SK-N-SH treated with all-trans-retinoic acid at 6 μM for 48 hours (cell line): ENCODE measurements at regions not wholly inside any gene's neighbourhood (a gene's known extent, or its start where the extent isn't known, plus 50 kb on each side); places are given as distances from the start of the nearest gene placed in this dataset.

Source experiments
- ATAC-seq: fragments of 200-7000 bp; cut with Tn5 transposase; 3 replicates; pipeline ENCODE4 v1.9.1; 2020; ENCODE audit warnings: mild to moderate bottlenecking, moderate library complexity
- ARNTL ChIP-seq: fragments of 450-650 bp; formaldehyde crosslinking; IDR thresholded peaks from 2 replicates; pipeline ENCODE4 v1.5.0; 2020; ENCODE audit warnings: low read depth, mild to moderate bottlenecking, moderate library complexity, borderline replicate concordance
- BACH2 ChIP-seq: fragments of 250-450 bp; sonication (Bioruptor Pico); IDR thresholded peaks from 2 replicates; pipeline ENCODE4 v1.9.0; 2021; ENCODE audit warnings: mild to moderate bottlenecking, borderline replicate concordance
- CREB5 ChIP-seq: fragments of 250-450 bp; sonication (Bioruptor Pico); IDR thresholded peaks from 2 replicates; pipeline ENCODE4 v1.5.1; 2020; ENCODE audit warnings: low read depth, mild to moderate bottlenecking, moderate library complexity
- CSDC2 ChIP-seq: fragments of 250-450 bp; sonication (Bioruptor Pico); IDR thresholded peaks from 2 replicates; pipeline ENCODE4 v1.5.0; 2020; ENCODE audit warnings: mild to moderate bottlenecking, moderate library complexity
- CSRNP3 ChIP-seq: fragments of 250-450 bp; sonication (Bioruptor Pico); IDR thresholded peaks from 2 replicates; pipeline ENCODE4 v1.5.1; 2021; ENCODE audit warnings: mild to moderate bottlenecking, moderate library complexity
- ESRRG ChIP-seq: fragments of 250-450 bp; sonication (Bioruptor Pico); IDR thresholded peaks from 2 replicates; pipeline ENCODE4 v1.6.1; 2021; ENCODE audit warnings: mild to moderate bottlenecking
- GLIS3 ChIP-seq: fragments of 250-450 bp; sonication (Bioruptor Pico); IDR thresholded peaks from 2 replicates; pipeline ENCODE4 v1.5.0; 2020; ENCODE audit warnings: mild to moderate bottlenecking, moderate library complexity
- ISL1 ChIP-seq: fragments of 250-450 bp; sonication (Bioruptor Pico); IDR thresholded peaks from 2 replicates; pipeline ENCODE4 v2.1.2; 2022; ENCODE audit warnings: mild to moderate bottlenecking, moderate library complexity
- OSR1 ChIP-seq: fragments of 250-450 bp; sonication (Bioruptor Pico); IDR thresholded peaks from 2 replicates; pipeline ENCODE4 v1.8.0; 2022; ENCODE audit warnings: moderate library complexity, mild to moderate bottlenecking, inconsistent platforms
- PATZ1 ChIP-seq: fragments of 250-450 bp; sonication (Bioruptor Pico); IDR thresholded peaks from 2 replicates; pipeline ENCODE4 v1.8.0; 2020; ENCODE audit warnings: mild to moderate bottlenecking, moderate library complexity, borderline replicate concordance
- POU6F1 ChIP-seq: fragments of 250-450 bp; sonication (Bioruptor Pico); IDR thresholded peaks from 2 replicates; pipeline ENCODE4 v1.8.0; 2021; ENCODE audit warnings: low read depth, mild to moderate bottlenecking, moderate library complexity, borderline replicate concordance
- PPARA ChIP-seq: fragments of 250-450 bp; sonication (Bioruptor Pico); IDR thresholded peaks from 2 replicates; pipeline ENCODE4 v1.5.0; 2020; ENCODE audit warnings: mild to moderate bottlenecking, borderline replicate concordance
- RARB ChIP-seq: fragments of 250-450 bp; sonication (Bioruptor Pico); IDR thresholded peaks from 2 replicates; pipeline ENCODE4 v1.8.0; 2021; ENCODE audit warnings: mild to moderate bottlenecking, moderate library complexity
- SNAI2 ChIP-seq: fragments of 250-450 bp; sonication (Bioruptor Pico); IDR thresholded peaks from 2 replicates; pipeline ENCODE4 v1.5.0; 2020; ENCODE audit warnings: mild to moderate bottlenecking, moderate library complexity
- TOX ChIP-seq: fragments of 250-450 bp; sonication (Bioruptor Pico); IDR thresholded peaks from 2 replicates; pipeline ENCODE4 v1.8.0; 2021; ENCODE audit warnings: mild to moderate bottlenecking, moderate library complexity, borderline replicate concordance
- TSHZ2 ChIP-seq: fragments of 250-450 bp; sonication (Bioruptor Pico); IDR thresholded peaks from 2 replicates; pipeline ENCODE4 v1.5.0; 2020; ENCODE audit warnings: mild to moderate bottlenecking, moderate library complexity
- ZC3H10 ChIP-seq: fragments of 250-450 bp; sonication (Bioruptor Pico); IDR thresholded peaks from 2 replicates; pipeline ENCODE4 v1.5.1; 2021; ENCODE audit warnings: mild to moderate bottlenecking, moderate library complexity
- ZFP3 ChIP-seq: fragments of 250-450 bp; sonication (Bioruptor Pico); IDR thresholded peaks from 2 replicates; pipeline ENCODE4 v1.5.0; 2020; ENCODE audit warnings: mild to moderate bottlenecking, moderate library complexity
- ZFP30 ChIP-seq: fragments of 450-650 bp; formaldehyde crosslinking; IDR thresholded peaks from 2 replicates; pipeline ENCODE4 v1.5.0; 2022; ENCODE audit warnings: mild to moderate bottlenecking, moderate library complexity
- ZNF565 ChIP-seq: fragments of 450-650 bp; formaldehyde crosslinking; conservative IDR thresholded peaks from 2 replicates; pipeline ENCODE4 v1.5.0; 2020; ENCODE audit warnings: low read depth, mild to moderate bottlenecking, moderate library complexity
- ZNF70 ChIP-seq: fragments of 450-650 bp; formaldehyde crosslinking; IDR thresholded peaks from 2 replicates; pipeline ENCODE4 v1.5.0; 2020; ENCODE audit warnings: mild to moderate bottlenecking, moderate library complexity
- ZNF8 ChIP-seq: fragments of 450-650 bp; formaldehyde crosslinking; IDR thresholded peaks from 2 replicates; pipeline ENCODE4 v1.5.0; 2020; ENCODE audit warnings: mild to moderate bottlenecking, moderate library complexity

GRCh38 chr14:82724316-82724715, 1190.7 kb upstream of the SEL1L start:
- TF ChIP-seq ARNTL (no peak), TSHZ2 (CRISPR knock-in tag) (no peak), PPARA (CRISPR knock-in tag) (no peak), ZC3H10 (CRISPR knock-in tag) (no peak), GLIS3 (CRISPR knock-in tag) (no peak), CSDC2 (CRISPR knock-in tag) (no peak), ZNF8 (CRISPR knock-in tag) (no peak), ZFP3 (CRISPR knock-in tag) (no peak), OSR1 (CRISPR knock-in tag) (no peak), BACH2 (CRISPR knock-in tag) (no peak), PATZ1 (no peak), CSRNP3 (CRISPR knock-in tag) (no peak), POU6F1 (CRISPR knock-in tag) (no peak), RARB (no peak), CREB5 (CRISPR knock-in tag) (no peak), ZFP30 (CRISPR knock-in tag) (no peak), SNAI2 (CRISPR knock-in tag) (no peak), TOX (CRISPR knock-in tag) (no peak)

GRCh38 chr14:82725213-82725612, 1191.6 kb upstream of the SEL1L start:
- TF ChIP-seq ZFP3 (CRISPR knock-in tag) (no peak), ESRRG (CRISPR knock-in tag) (no peak), OSR1 (CRISPR knock-in tag) (no peak)
- TF ChIP-seq, all 23 proteins: peak for 0
- ATAC-seq, result no peak

More at GRCh38 chr14:82724316-82724715, 1190.7 kb upstream of the SEL1L start:
- no peak for ATAC-seq

- ATAC-seq, result no peak
- TF ChIP-seq ZC3H10 (CRISPR knock-in tag) (no peak), ZNF565 (CRISPR knock-in tag) (no peak), ZNF70 (CRISPR knock-in tag) (no peak), CSDC2 (CRISPR knock-in tag) (no peak), GLIS3 (CRISPR knock-in tag) (no peak), POU6F1 (CRISPR knock-in tag) (no peak), RARB (no peak), ESRRG (CRISPR knock-in tag) (no peak), ISL1 (no peak), ZFP3 (CRISPR knock-in tag) (no peak), ARNTL (no peak), OSR1 (CRISPR knock-in tag) (no peak)
- TF ChIP-seq, all 23 proteins: peak for 0
Measured at GRCh38 chr14:82731526-82731925, 1197.9 kb upstream of the SEL1L start.
